NCI-H2171 (cell line): ENCODE measurements at regions not wholly inside any gene's neighbourhood (a gene's known extent, or its start where the extent isn't known, plus 50 kb on each side); places are given as distances from the start of the nearest gene placed in this dataset.

Experiments
- DNase-seq: peaks from one replicate; lab custom pipeline; 2025; lab: John Stamatoyannopoulos, UW

GRCh38 chr14:100658181-100658886 lies 68.4 kb upstream of the DLK1 start:
- peak; percentile 29 for DNase-seq

GRCh38 chr14:100659345-100660001 lies 67.2 kb upstream of the DLK1 start:
- DNase-seq = no peak

GRCh38 chr14:100660498-100660881 lies 66.2 kb upstream of the DLK1 start:
- no peak for DNase-seq

DNA sequence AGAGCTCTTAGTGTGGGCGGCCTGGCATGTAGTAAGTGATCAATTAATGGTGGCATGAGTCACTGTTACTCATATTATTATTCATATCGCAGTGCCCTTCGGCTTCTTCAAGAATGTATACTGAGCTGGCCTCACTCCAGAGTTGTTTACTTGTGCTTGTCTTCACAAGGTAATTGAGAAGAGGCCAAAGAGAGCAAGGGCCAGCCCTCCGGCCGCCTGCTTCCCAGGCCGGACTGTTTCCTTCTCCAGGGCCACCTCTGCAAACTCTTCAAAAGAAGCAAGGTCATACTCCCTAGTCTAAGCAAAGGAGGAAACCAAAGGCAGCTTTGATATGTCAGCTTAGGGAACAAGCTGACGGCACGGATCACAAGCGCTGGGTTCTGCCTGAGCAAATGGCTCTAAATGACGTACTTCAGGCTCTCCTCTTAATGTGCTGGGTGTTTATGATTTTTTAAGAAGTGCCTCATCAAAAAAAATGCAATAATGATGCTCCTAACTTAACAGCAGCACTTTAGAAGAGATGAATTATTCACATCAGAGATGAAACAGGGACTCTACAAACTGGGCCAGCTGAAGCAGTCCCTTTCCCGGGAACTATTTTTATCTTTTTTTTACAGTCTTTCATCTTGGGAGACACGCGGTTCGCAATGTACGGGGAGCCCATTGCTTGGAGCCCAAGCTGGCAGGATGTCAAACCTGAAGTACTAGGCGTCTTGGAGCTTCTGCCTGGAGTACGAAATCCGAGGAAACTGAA lies 65.6 kb upstream of the DLK1 start:
- no peak for DNase-seq

DNA sequence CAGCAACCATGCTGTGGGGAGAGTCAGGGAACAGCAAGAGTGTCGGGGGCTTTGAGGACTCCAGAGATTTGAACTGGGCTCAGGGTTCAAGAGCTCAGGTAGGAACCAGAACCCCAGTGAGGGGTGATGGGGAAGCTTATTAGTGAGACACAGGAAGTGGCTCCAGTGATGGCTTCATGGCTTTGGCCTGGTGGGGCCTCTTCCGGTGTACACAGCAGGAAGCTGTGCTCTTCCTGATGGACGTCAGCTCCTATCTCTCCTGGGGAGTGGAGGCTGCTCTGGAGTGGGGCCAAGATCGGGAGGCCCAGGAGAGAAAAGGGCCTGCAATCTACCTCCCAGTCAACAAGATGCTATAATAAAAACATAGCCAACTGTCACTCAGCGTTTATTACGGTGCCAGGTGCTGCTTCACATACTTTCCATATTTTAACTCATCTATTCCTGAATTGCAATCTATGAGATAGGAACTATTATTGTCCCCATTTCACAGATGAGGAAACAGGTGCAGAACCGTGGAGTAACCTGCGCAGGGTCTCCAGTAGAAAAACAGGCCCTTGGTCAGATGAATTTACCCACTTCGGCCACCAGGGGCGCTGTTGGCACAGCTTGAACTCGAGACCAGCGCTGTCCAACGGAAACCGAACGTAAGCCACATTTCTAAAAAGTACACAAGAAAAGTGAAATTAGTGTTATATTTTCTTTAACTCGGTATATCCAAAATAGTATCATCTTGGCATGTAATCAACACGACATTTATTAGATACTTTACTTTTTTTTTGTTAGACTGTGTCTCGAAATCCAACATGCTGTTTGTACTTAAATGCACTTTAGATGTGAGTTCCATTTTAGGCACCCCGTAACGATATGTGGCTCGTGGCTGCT lies 63.6 kb upstream of the DLK1 start:
- DNase-seq = peak; percentile 85

GRCh38 chr14:100663761-100664052 lies 63.0 kb upstream of the DLK1 start:
- DNase-seq = no peak

- no peak for DNase-seq
Measured at GRCh38 chr14:100664231-100664630, 62.5 kb upstream of the DLK1 start.

DNA sequence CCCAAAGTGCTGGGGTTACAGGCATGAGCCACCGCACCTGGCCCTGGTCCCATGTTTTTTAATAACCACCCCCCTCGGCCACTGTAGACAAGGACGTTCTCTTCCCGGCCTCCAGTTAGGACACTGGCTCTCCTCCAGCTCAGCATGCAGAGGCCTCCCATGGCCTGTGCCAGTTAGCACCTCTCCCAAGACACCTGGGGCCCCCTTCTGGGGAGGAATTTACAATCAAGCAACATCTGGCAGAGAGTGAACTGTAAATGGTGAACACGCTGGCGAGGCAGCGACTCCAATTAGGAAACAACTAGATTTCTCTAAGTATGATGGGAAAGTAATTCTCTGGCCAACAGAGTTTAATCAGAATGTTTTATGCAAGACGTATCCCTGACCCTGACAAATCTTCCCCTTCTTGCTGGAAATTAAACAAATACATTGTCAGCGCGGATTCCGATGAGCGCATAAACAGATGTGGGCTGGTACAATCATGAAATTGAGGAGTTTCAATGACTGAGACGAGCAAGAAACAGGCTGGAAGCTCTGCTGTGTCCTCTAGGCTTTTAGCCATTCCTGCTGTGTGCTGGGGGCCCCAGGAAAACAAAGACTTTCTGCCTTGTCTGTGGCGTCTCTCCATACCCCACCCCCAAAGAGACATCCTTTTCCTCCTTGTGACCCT lies 61.7 kb upstream of the DLK1 start:
- DNase-seq = no peak

- DNase-seq = no peak
Measured at GRCh38 chr14:100665511-100666032, 61.1 kb upstream of the DLK1 start.

DNA sequence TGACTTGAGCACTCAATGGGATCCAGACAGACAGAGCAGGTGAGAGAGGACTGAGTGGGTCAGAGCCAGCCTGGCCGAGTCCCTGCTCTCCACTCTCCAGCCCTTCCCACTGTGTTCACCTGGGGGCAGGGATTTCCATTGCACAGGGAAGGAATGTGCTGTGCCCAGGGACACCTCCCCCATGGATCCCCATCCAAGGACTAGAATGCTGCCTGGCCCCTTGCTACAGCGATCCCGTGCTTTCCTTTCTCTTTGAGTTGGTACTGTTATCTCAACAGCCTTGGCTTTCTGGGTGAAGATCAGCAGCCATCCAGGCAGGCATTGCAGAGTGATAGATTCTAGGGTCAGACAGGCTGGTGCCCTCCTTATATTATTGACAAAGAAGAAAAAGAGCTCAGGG lies 60.3 kb upstream of the DLK1 start:
- DNase-seq = no peak

- no peak for DNase-seq
Measured at GRCh38 chr14:100666851-100667250, 59.8 kb upstream of the DLK1 start.

DNA sequence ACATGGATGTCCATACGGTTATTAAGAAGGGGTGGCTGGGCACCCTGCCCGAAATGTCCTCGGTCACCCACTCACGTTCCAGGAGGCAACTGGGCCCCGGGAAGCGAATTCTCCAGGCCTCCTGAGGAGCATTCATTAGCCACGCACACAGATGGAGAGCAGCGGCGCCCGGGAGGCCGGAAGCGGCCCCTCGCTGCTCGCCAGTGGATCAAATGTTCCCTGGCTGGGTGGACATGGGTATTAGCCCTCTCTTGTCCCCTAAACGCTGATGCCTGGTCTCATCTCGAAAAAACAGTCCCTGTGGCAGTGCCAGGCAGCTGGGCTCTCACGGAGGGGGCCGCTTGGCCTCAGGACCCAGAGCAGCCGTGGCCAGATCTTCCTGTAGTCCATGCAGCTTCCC lies 59.0 kb upstream of the DLK1 start:
- no peak for DNase-seq

GRCh38 chr14:100668352-100668751 lies 58.3 kb upstream of the DLK1 start:
- DNase-seq = no peak

DNA sequence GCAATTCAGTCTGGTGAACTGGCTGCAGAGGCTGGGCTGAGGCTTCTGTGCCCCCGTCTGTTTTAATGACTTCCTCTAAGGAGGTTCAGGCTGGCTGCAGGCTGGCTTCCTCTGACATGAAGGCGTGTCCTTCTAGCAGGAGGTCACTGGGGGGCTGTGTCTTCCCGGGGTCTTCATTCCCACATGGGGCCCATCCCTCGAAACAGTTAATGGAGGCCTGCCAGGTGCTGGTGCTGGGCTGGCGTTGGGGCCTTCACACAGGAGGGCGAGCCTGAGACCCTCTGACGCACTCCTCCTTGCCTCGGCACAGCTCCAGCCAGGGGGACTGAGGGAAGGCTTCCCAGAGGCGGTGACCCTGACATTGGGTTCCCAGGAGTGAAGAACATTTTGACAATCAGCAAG lies 57.7 kb upstream of the DLK1 start:
- DNase-seq = no peak

GRCh38 chr14:100669468-100669867 lies 57.2 kb upstream of the DLK1 start:
- DNase-seq = no peak

GRCh38 chr14:100670017-100670752 lies 56.5 kb upstream of the DLK1 start:
- no peak for DNase-seq

GRCh38 chr14:100670753-100671049 lies 56.0 kb upstream of the DLK1 start:
- DNase-seq = no peak

DNA sequence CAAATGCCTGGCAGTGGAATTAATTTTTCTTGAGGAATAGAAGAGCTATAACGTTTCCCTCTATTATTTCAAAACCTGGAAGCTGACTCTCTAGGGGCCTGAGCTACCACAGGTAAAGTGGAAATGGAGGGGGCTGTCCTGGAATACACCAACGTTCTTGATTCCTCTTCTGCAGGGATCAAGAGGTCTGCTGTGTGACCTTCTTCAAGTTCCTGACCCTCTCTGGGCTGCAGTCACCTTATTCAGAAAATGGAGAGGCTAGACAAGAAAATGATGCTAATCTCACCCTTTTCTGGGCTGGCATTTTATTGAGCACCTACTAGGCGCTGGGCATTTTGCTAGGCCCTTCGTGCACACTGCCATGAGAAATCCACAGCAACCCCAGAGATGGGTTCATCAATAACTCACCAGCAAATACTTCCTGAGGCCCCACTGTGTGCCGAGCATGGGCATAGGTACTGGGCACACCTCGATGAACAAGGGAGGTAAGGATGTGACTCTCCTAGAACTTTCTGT lies 55.2 kb upstream of the DLK1 start:
- no peak for DNase-seq

- no peak for DNase-seq
Measured at GRCh38 chr14:100671906-100672305, 54.8 kb upstream of the DLK1 start.

DNA sequence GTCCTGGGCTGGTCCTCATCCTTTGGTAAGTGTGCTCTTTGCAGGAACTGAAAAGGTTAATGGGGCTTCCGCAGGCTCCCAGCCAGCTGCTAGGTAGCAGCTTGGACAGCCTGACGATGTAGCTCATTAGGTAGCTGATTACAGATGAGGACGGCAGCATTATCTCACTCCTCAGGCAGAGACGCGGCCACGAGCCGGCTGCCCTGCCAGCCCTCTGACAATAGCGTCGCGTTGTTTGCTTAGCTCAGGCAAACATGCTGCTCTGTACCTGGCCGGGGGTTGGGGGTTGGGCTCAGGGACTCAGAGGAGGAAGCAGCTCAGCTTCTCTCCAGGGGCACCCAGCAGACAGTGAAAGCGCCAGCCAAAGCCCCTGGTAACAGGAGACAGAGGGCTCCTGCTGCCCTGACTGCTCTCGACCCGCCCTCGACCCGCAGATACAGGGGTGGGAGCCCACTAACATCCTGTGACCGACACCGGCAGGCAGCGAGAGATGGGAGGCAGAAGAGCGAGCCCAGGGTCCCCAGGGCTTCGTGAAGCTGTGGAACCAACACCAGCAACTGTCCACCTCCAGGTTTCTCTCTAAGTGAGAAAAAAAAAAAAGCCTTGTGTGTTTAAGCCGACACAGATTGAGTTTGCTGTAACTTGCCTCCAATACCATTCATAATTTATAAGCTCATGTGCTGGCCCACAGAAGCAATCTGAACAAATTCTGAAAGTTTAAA lies 53.4 kb upstream of the DLK1 start:
- DNase-seq = peak; percentile 94
